Loucy (cell line): ENCODE measurements at regions not wholly inside any gene's neighbourhood (a gene's known extent, or its start where the extent isn't known, plus 50 kb on each side); places are given as distances from the start of the nearest gene placed in this dataset.

Experiments used
- H2AFZ ChIP-seq: fragments of 200-600 bp; sonication (generic); 2 replicates; pipeline ENCODE4 v1.6.0; 2016; ENCODE audit warnings: antibody characterized with exemption, mild to moderate bottlenecking, low read length, moderate library complexity
- H3F3A ChIP-seq: fragments of 200-600 bp; 2 replicates; pipeline ENCODE4 v1.6.0; 2016; ENCODE audit warnings: antibody characterized with exemption, low read depth, mild to moderate bottlenecking
- H3K27me3 ChIP-seq: fragments of 200-600 bp; sonication (generic); 2 replicates; pipeline ENCODE4 v1.6.1; 2014; ENCODE audit warnings: low read length, mild to moderate bottlenecking; ENCODE audit not compliant: insufficient read depth, poor library complexity, severe bottlenecking
- H3K36me3 ChIP-seq: fragments of 200-600 bp; sonication (generic); 2 replicates; pipeline ENCODE4 v1.6.1; 2016; ENCODE audit warnings: low read length; ENCODE audit not compliant: insufficient read depth
- H3K4me1 ChIP-seq: fragments of 200-600 bp; sonication (generic); 2 replicates; pipeline ENCODE4 v1.5.1; 2014; ENCODE audit warnings: low read length, mild to moderate bottlenecking; ENCODE audit not compliant: insufficient read depth, poor library complexity, severe bottlenecking
- H3K4me2 ChIP-seq: fragments of 200-600 bp; sonication (generic); 2 replicates; pipeline ENCODE4 v1.6.0; 2014; ENCODE audit warnings: antibody characterized with exemption, low read length, low read depth, mild to moderate bottlenecking; ENCODE audit not compliant: poor library complexity, severe bottlenecking
- H3K4me3 ChIP-seq: fragments of 200-600 bp; sonication (generic); 2 replicates; pipeline ENCODE4 v1.5.1; 2014; ENCODE audit warnings: low read length, mild to moderate bottlenecking, mixed read lengths; ENCODE audit not compliant: poor library complexity, severe bottlenecking
- H3K79me2 ChIP-seq: fragments of 200-600 bp; sonication (generic); 2 replicates; pipeline ENCODE4 v1.6.1; 2014; ENCODE audit warnings: low read length; ENCODE audit not compliant: insufficient read depth
- H3K9ac ChIP-seq: fragments of 200-600 bp; sonication (generic); 2 replicates; pipeline ENCODE4 v1.6.0; 2014; ENCODE audit warnings: mild to moderate bottlenecking, low read depth, low read length, moderate library complexity; ENCODE audit not compliant: poor library complexity, severe bottlenecking
- H3K9me2 ChIP-seq: fragments of 200-600 bp; sonication (generic); replicated peaks from 2 replicates; pipeline ENCODE4 v1.6.1; 2016; ENCODE audit warnings: low read depth, low read length, mixed read lengths
- H3K9me3 ChIP-seq: fragments of 200-600 bp; sonication (generic); 2 replicates; pipeline ENCODE4 v1.6.1; 2014; ENCODE audit warnings: mild to moderate bottlenecking, antibody characterized with exemption, low read length, low read depth; ENCODE audit not compliant: insufficient read depth
- H4K20me1 ChIP-seq: fragments of 200-600 bp; sonication (generic); 2 replicates; pipeline ENCODE4 v1.6.0; 2014; ENCODE audit warnings: antibody characterized with exemption, low read length, mild to moderate bottlenecking; ENCODE audit not compliant: insufficient read depth, poor library complexity, severe bottlenecking
- CTCF ChIP-seq: fragments of 200-600 bp; sonication (generic); conservative IDR thresholded peaks from 2 replicates; pipeline ENCODE4 v1.5.1; 2014; ENCODE audit warnings: mild to moderate bottlenecking, antibody characterized with exemption, low read length
- EZH2phosphoT487 ChIP-seq: fragments of 200-600 bp; IDR thresholded peaks from 2 replicates; pipeline ENCODE4 v1.6.1; 2018; ENCODE audit warnings: antibody characterized with exemption, mild to moderate bottlenecking, moderate library complexity, borderline replicate concordance

GRCh38 chr13:79745081-79745480, 264.1 kb downstream of the NDFIP2 start:
- no peak overlapping the region for H3K9ac ChIP-seq
- H3K27me3 ChIP-seq, result no peaks in the 10 kb centered on the region
- no peaks in the 10 kb centered on the region for H3K79me2 ChIP-seq
- H3K9me3 ChIP-seq, result no peaks in the 10 kb centered on the region
- peak overlapping the region; percentile 21; the same call in 1 of the 2 replicates for H2AFZ ChIP-seq
- no peak overlapping the region for H3K4me3 ChIP-seq
- H3K9me2 ChIP-seq, result no peaks in the 10 kb centered on the region
- TF ChIP-seq EZH2phosphoT487, result no peak
- TF ChIP-seq CTCF, result no peak
- no peak overlapping the region for H3K4me2 ChIP-seq
- no peaks in the 10 kb centered on the region for H3F3A ChIP-seq
- no peaks in the 10 kb centered on the region for H4K20me1 ChIP-seq
- no peaks in the 10 kb centered on the region for H3K36me3 ChIP-seq
- H3K4me1 ChIP-seq, result no peaks in the 10 kb centered on the region

- no peaks in the 10 kb centered on the region for H3K4me1 ChIP-seq
- H3K36me3 ChIP-seq, result no peaks in the 10 kb centered on the region
- H3K9me2 ChIP-seq, result no peaks in the 10 kb centered on the region
- H3F3A ChIP-seq, result no peaks in the 10 kb centered on the region
- no peaks in the 10 kb centered on the region for H3K9me3 ChIP-seq
- no peak for TF ChIP-seq EZH2phosphoT487
- TF ChIP-seq CTCF, result no peak
- no peaks in the 10 kb centered on the region for H4K20me1 ChIP-seq
- H3K27me3 ChIP-seq, result no peaks in the 10 kb centered on the region
- H3K4me2 ChIP-seq, result no peak overlapping the region
- no peak overlapping the region for H2AFZ ChIP-seq
- no peak overlapping the region for H3K9ac ChIP-seq
- H3K79me2 ChIP-seq, result no peaks in the 10 kb centered on the region
- no peak overlapping the region for H3K4me3 ChIP-seq
Measured at GRCh38 chr13:79742923-79743322, 262.0 kb downstream of the NDFIP2 start.

DNA sequence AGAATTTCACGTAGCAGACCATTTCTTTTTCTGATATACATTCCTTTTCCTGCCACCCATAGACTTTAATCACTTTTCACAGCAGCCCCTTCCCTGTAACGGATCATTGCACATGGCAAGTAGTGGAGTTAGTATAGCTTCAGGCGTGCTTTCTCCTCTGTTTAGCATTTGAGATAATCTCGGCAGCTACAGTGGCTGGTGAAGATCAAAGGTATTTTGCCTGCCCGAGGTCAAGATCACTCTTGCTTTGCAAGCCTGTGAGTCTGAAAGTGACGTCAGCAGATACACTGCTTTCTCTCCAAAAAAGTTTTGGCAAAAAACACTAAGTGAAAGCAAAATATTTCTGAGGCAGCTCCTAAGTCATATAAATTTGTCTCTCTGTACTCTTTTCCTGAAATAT, 260.0 kb downstream of the NDFIP2 start:
- no peaks in the 10 kb centered on the region for H4K20me1 ChIP-seq
- no peaks in the 10 kb centered on the region for H3K9me2 ChIP-seq
- no peak overlapping the region for H3K4me3 ChIP-seq
- no peak overlapping the region for H2AFZ ChIP-seq
- TF ChIP-seq CTCF, result no peak
- TF ChIP-seq EZH2phosphoT487, result no peak
- no peak overlapping the region for H3K9ac ChIP-seq
- no peaks in the 10 kb centered on the region for H3F3A ChIP-seq
- H3K36me3 ChIP-seq, result no peaks in the 10 kb centered on the region
- H3K9me3 ChIP-seq, result no peaks in the 10 kb centered on the region
- no peak overlapping the region for H3K4me2 ChIP-seq
- H3K79me2 ChIP-seq, result no peaks in the 10 kb centered on the region
- no peaks in the 10 kb centered on the region for H3K27me3 ChIP-seq
- no peaks in the 10 kb centered on the region for H3K4me1 ChIP-seq
